Mesendoderm (in vitro differentiated cells): ENCODE measurements at regions not wholly inside any gene's neighbourhood (a gene's known extent, or its start where the extent isn't known, plus 50 kb on each side); places are given as distances from the start of the nearest gene placed in this dataset.

Source experiments
- DNase-seq: peaks from one replicate; pipeline ENCODE4 v3.0.0; 2013
- H2AK5ac ChIP-seq: 2 replicates; pipeline ENCODE4 v1.6.1; 2013; ENCODE audit warnings: low read length, inconsistent platforms
- H2BK120ac ChIP-seq: 2 replicates; pipeline ENCODE4 v1.6.1; 2013; ENCODE audit warnings: low read depth, mild to moderate bottlenecking, low read length, moderate library complexity, mixed read lengths
- H2BK15ac ChIP-seq: replicated peaks from 2 replicates; pipeline ENCODE4 v1.6.1; 2013; ENCODE audit warnings: low read depth, mild to moderate bottlenecking, moderate library complexity
- H2BK5ac ChIP-seq: 2 replicates; pipeline ENCODE4 v1.6.1; 2013; ENCODE audit warnings: low read length, inconsistent platforms
- H3K18ac ChIP-seq: 2 replicates; pipeline ENCODE4 v1.6.1; 2013; ENCODE audit warnings: mild to moderate bottlenecking, low read length, mixed read lengths
- H3K23ac ChIP-seq: one replicate; pipeline ENCODE4 v1.6.1; 2013; ENCODE audit warnings: low read length
- H3K27ac ChIP-seq: 2 replicates; pipeline ENCODE4 v1.5.1; 2013; ENCODE audit warnings: low read depth, mild to moderate bottlenecking, inconsistent platforms, low read length, moderate library complexity
- H3K27me3 ChIP-seq: 2 replicates; pipeline ENCODE4 v1.6.1; 2013; ENCODE audit warnings: low read length, control low read depth, mild to moderate bottlenecking, inconsistent platforms; ENCODE audit not compliant: insufficient read depth, poor library complexity
- H3K36me3 ChIP-seq: 2 replicates; pipeline ENCODE4 v1.6.1; 2013; ENCODE audit warnings: low read length, inconsistent platforms; ENCODE audit not compliant: control insufficient read depth, insufficient read depth
- H3K4ac ChIP-seq: one replicate; pipeline ENCODE4 v1.6.1; 2013; ENCODE audit warnings: low read depth, mild to moderate bottlenecking, low read length, moderate library complexity
- H3K4me1 ChIP-seq: 2 replicates; pipeline ENCODE4 v1.6.1; 2013; ENCODE audit warnings: low read depth, low read length, inconsistent platforms; ENCODE audit not compliant: control insufficient read depth
- H3K4me2 ChIP-seq: 2 replicates; pipeline ENCODE4 v1.6.1; 2013; ENCODE audit warnings: low read length
- H3K4me3 ChIP-seq: 2 replicates; pipeline ENCODE4 v1.5.1; 2013; ENCODE audit warnings: mild to moderate bottlenecking, low read length
- H3K56ac ChIP-seq: one replicate; pipeline ENCODE4 v1.6.1; 2013; ENCODE audit warnings: low read length
- H3K79me1 ChIP-seq: 2 replicates; pipeline ENCODE4 v1.6.1; 2013; ENCODE audit warnings: low read length, inconsistent platforms
- H3K79me2 ChIP-seq: 2 replicates; pipeline ENCODE4 v1.6.1; 2013; ENCODE audit warnings: mild to moderate bottlenecking, low read length; ENCODE audit not compliant: control insufficient read depth, insufficient read depth
- H3K9ac ChIP-seq: 2 replicates; pipeline ENCODE4 v1.6.1; 2013; ENCODE audit warnings: low read length, inconsistent platforms
- H4K5ac ChIP-seq: one replicate; pipeline ENCODE4 v1.6.1; 2013; ENCODE audit warnings: low read length
- H4K8ac ChIP-seq: one replicate; pipeline ENCODE4 v1.6.1; 2013; ENCODE audit warnings: low read depth, mild to moderate bottlenecking, control low read depth, low read length, moderate library complexity
- WGBS: extraction: QIAGEN DNeasy Blood & Tissue Kit; methylation state at CpG from one replicate; pipeline ENCODE4 v1.1.7; 2013; ENCODE audit warnings: low lambda C conversion rate, missing lambda C conversion rate; ENCODE audit not compliant: insufficient coverage; ENCODE audit errors: extremely low coverage; 5-methylcytosine and 5-hydroxymethylcytosine counted together

- WGBS: no CpG with 5 or more reads among the region's 9 CpGs
- H4K8ac ChIP-seq: no peak overlapping the region
- no peaks in the 10 kb centered on the region for H3K79me2 ChIP-seq
- no peak overlapping the region for H3K56ac ChIP-seq
- H2AK5ac ChIP-seq: no peak overlapping the region
- H3K79me1 ChIP-seq: no peaks in the 10 kb centered on the region
- H3K4ac ChIP-seq: no peak overlapping the region
- H2BK5ac ChIP-seq: no peak overlapping the region
- no peak overlapping the region for H3K4me3 ChIP-seq
- H3K27me3 ChIP-seq: no peaks in the 10 kb centered on the region
- H3K23ac ChIP-seq: no peak overlapping the region
- H3K4me2 ChIP-seq: no peak overlapping the region
- H3K4me1 ChIP-seq: peaks cover 3% of the 10 kb centered on the region
- no peak overlapping the region for H3K18ac ChIP-seq
- H2BK15ac ChIP-seq: no peak overlapping the region
- H3K27ac ChIP-seq: no peak overlapping the region
- H3K9ac ChIP-seq: no peak overlapping the region
- no peak overlapping the region for H2BK120ac ChIP-seq
- no peak overlapping the region for H4K5ac ChIP-seq
- DNase-seq: no peak
- no peaks in the 10 kb centered on the region for H3K36me3 ChIP-seq
Measured at GRCh38 chr2:72012886-72013574, 134.6 kb downstream of the CYP26B1 start.

- Histone ChIP-seq H3K4me2 (no peak overlapping the region), H3K9ac (no peak overlapping the region), H3K56ac (no peak overlapping the region), H3K18ac (no peak overlapping the region), H3K27me3 (no peaks in the 10 kb centered on the region), H2AK5ac (no peak overlapping the region), H3K79me1 (no peaks in the 10 kb centered on the region), H3K4me3 (no peak overlapping the region), H3K79me2 (no peaks in the 10 kb centered on the region), H3K36me3 (no peaks in the 10 kb centered on the region), H3K27ac (no peak overlapping the region), H3K4ac (no peak overlapping the region), H2BK120ac (no peak overlapping the region), H3K4me1 (peaks cover 3% of the 10 kb centered on the region), H2BK5ac (no peak overlapping the region), H3K23ac (no peak overlapping the region), H4K5ac (no peak overlapping the region), H4K8ac (no peak overlapping the region), H2BK15ac (no peak overlapping the region)
- DNase-seq: no peak
- no CpG with 5 or more reads among the region's 6 CpGs for WGBS
Measured at GRCh38 chr2:72011791-72012190, 135.9 kb downstream of the CYP26B1 start.

GRCh38 chr2:72011370-72011689, 136.3 kb downstream of the CYP26B1 start:
- no peak overlapping the region for H4K8ac ChIP-seq
- no peak overlapping the region for H3K27ac ChIP-seq
- no CpG with 5 or more reads among the region's 3 CpGs for WGBS
- no peaks in the 10 kb centered on the region for H3K36me3 ChIP-seq
- no peaks in the 10 kb centered on the region for H3K79me1 ChIP-seq
- no peak overlapping the region for H2AK5ac ChIP-seq
- H3K18ac ChIP-seq: no peak overlapping the region
- H3K4ac ChIP-seq: no peak overlapping the region
- H2BK5ac ChIP-seq: no peak overlapping the region
- no peak overlapping the region for H3K4me3 ChIP-seq
- H2BK15ac ChIP-seq: no peak overlapping the region
- no peak overlapping the region for H3K56ac ChIP-seq
- no peak overlapping the region for H3K4me2 ChIP-seq
- no peaks in the 10 kb centered on the region for H3K27me3 ChIP-seq
- H4K5ac ChIP-seq: no peak overlapping the region
- no peak for DNase-seq
- H2BK120ac ChIP-seq: no peak overlapping the region
- no peaks in the 10 kb centered on the region for H3K79me2 ChIP-seq
- peaks cover 3% of the 10 kb centered on the region for H3K4me1 ChIP-seq
- H3K9ac ChIP-seq: no peak overlapping the region
- no peak overlapping the region for H3K23ac ChIP-seq

GRCh38 chr2:72010647-72011369, 136.9 kb downstream of the CYP26B1 start:
- no peak for DNase-seq
- Histone ChIP-seq H2BK120ac (no peak overlapping the region), H3K4me3 (no peak overlapping the region), H3K79me2 (no peaks in the 10 kb centered on the region), H3K79me1 (no peaks in the 10 kb centered on the region), H3K18ac (no peak overlapping the region), H2BK15ac (no peak overlapping the region), H3K9ac (no peak overlapping the region), H3K4me2 (no peak overlapping the region), H3K4me1 (peaks cover 3% of the 10 kb centered on the region), H4K8ac (no peak overlapping the region), H3K23ac (no peak overlapping the region), H2AK5ac (no peak overlapping the region), H3K27ac (no peak overlapping the region), H4K5ac (no peak overlapping the region), H3K56ac (peak overlapping the region; percentile 56), H3K36me3 (no peaks in the 10 kb centered on the region), H3K4ac (no peak overlapping the region), H2BK5ac (no peak overlapping the region), H3K27me3 (no peaks in the 10 kb centered on the region)
- no CpG with 5 or more reads among the region's 13 CpGs for WGBS

- no peak overlapping the region for H3K23ac ChIP-seq
- H3K27me3 ChIP-seq: no peaks in the 10 kb centered on the region
- H3K4me2 ChIP-seq: no peak overlapping the region
- H3K4me3 ChIP-seq: no peak overlapping the region
- no peaks in the 10 kb centered on the region for H3K79me2 ChIP-seq
- no peaks in the 10 kb centered on the region for H3K79me1 ChIP-seq
- no peak overlapping the region for H3K27ac ChIP-seq
- H4K8ac ChIP-seq: no peak overlapping the region
- no peak overlapping the region for H3K56ac ChIP-seq
- no peak overlapping the region for H2BK5ac ChIP-seq
- peaks cover 8% of the 10 kb centered on the region for H3K4me1 ChIP-seq
- H2AK5ac ChIP-seq: no peak overlapping the region
- H3K4ac ChIP-seq: no peak overlapping the region
- no peak overlapping the region for H3K18ac ChIP-seq
- DNase-seq: no peak
- H2BK120ac ChIP-seq: no peak overlapping the region
- H4K5ac ChIP-seq: no peak overlapping the region
- no peak overlapping the region for H3K9ac ChIP-seq
- WGBS: no CpG with 5 or more reads among the region's 10 CpGs
- H3K36me3 ChIP-seq: no peaks in the 10 kb centered on the region
- no peak overlapping the region for H2BK15ac ChIP-seq
Measured at GRCh38 chr2:72008608-72009007, 139.1 kb downstream of the CYP26B1 start.
